VCaP (cell line): ENCODE measurements at regions not wholly inside any gene's neighbourhood (a gene's known extent, or its start where the extent isn't known, plus 50 kb on each side); places are given as distances from the start of the nearest gene placed in this dataset.

Source experiments
- H3K27ac ChIP-seq: fragments of 450-650 bp; 2 replicates; pipeline ENCODE4 v1.5.1; 2017
- TF ChIP-seq, protein P1 (sequence below): fragments of 450-650 bp; conservative IDR thresholded peaks from 2 replicates; pipeline ENCODE4 v1.5.1; 2017; ENCODE audit warnings: mild to moderate bottlenecking, moderate library complexity

GRCh38 chr7:33674804-33675411 is 230.4 kb upstream of the BMPER start:
- no peak overlapping the region for H3K27ac ChIP-seq
- TF ChIP-seq, protein P1, sequence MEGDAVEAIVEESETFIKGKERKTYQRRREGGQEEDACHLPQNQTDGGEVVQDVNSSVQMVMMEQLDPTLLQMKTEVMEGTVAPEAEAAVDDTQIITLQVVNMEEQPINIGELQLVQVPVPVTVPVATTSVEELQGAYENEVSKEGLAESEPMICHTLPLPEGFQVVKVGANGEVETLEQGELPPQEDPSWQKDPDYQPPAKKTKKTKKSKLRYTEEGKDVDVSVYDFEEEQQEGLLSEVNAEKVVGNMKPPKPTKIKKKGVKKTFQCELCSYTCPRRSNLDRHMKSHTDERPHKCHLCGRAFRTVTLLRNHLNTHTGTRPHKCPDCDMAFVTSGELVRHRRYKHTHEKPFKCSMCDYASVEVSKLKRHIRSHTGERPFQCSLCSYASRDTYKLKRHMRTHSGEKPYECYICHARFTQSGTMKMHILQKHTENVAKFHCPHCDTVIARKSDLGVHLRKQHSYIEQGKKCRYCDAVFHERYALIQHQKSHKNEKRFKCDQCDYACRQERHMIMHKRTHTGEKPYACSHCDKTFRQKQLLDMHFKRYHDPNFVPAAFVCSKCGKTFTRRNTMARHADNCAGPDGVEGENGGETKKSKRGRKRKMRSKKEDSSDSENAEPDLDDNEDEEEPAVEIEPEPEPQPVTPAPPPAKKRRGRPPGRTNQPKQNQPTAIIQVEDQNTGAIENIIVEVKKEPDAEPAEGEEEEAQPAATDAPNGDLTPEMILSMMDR: no peak

- TF ChIP-seq, protein P1: no peak
- H3K27ac ChIP-seq: no peak overlapping the region
These were observed 227.8 kb upstream of the BMPER start for GRCh38 chr7:33677556-33677955.

GRCh38 chr7:33678569-33679335 is 226.6 kb upstream of the BMPER start:
- H3K27ac ChIP-seq: no peak overlapping the region
- TF ChIP-seq, protein P1: no peak

GRCh38 chr7:33680682-33681081 is 224.7 kb upstream of the BMPER start:
- TF ChIP-seq, protein P1: no peak
- no peak overlapping the region for H3K27ac ChIP-seq

GRCh38 chr7:33685503-33685902 is 219.8 kb upstream of the BMPER start:
- no peak overlapping the region for H3K27ac ChIP-seq
- TF ChIP-seq, protein P1: no peak

- TF ChIP-seq, protein P1: no peak
- no peak overlapping the region for H3K27ac ChIP-seq
These were observed 219.2 kb upstream of the BMPER start for GRCh38 chr7:33685981-33686683.

- TF ChIP-seq, protein P1: no peak
- no peak overlapping the region for H3K27ac ChIP-seq
These were observed 217.7 kb upstream of the BMPER start for GRCh38 chr7:33687625-33688024.
